IMR-90 (cell line): ENCODE measurements at regions not wholly inside any gene's neighbourhood (a gene's known extent, or its start where the extent isn't known, plus 50 kb on each side); places are given as distances from the start of the nearest gene placed in this dataset.

Experiments used
- ATAC-seq: fragments of 200-7000 bp; cut with Tn5 transposase; 2 replicates; pipeline ENCODE4 v1.9.1; 2020; ENCODE audit warnings: low read depth, mild to moderate bottlenecking, moderate library complexity
- BruUV-seq: library from RNA; stranded (reverse); fragments of 400-500 nt; replicated peaks from 2 replicates; lab custom pipeline; 2021; lab: Mats Ljungman, UMichigan
- CTCF ChIA-PET: fragments of 300-600 bp; formaldehyde crosslinking; extraction: SDS; loops from one replicate; lab custom pipeline; 2021; ENCODE audit warnings: antibody characterized with exemption; lab: Yijun Ruan, JAX
- POLR2A ChIA-PET: fragments of 300-600 bp; sonication (Branson Sonifier 250); formaldehyde crosslinking; loops from one replicate; lab custom pipeline; 2022; ENCODE audit warnings: antibody characterized with exemption; ENCODE audit not compliant: unreplicated experiment; lab: Charles Lee
- DNase-seq: peaks from one replicate; pipeline ENCODE4 v3.0.0; 2013
- H2AFZ ChIP-seq: replicated peaks from 2 replicates; pipeline ENCODE3; 2013; ENCODE audit warnings: low read length, mild to moderate bottlenecking; ENCODE audit not compliant: poor library complexity
- H2AK5ac ChIP-seq: 2 replicates; pipeline ENCODE4 v1.6.1; 2013; ENCODE audit warnings: low read depth, low read length, inconsistent platforms
- H2AK9ac ChIP-seq: replicated peaks from 2 replicates; pipeline ENCODE3; 2013; ENCODE audit warnings: mild to moderate bottlenecking, low read depth, low read length, moderate library complexity; ENCODE audit not compliant: poor library complexity
- H2BK120ac ChIP-seq: 2 replicates; pipeline ENCODE4 v1.6.1; 2013; ENCODE audit warnings: low read depth, low read length, inconsistent platforms
- H2BK15ac ChIP-seq: 3 replicates; pipeline ENCODE4 v1.6.1; 2013; ENCODE audit warnings: low read depth, low read length, inconsistent platforms
- H2BK20ac ChIP-seq: 2 replicates; pipeline ENCODE4 v1.6.1; 2013; ENCODE audit warnings: low read depth, mild to moderate bottlenecking, inconsistent platforms, low read length, moderate library complexity
- H2BK5ac ChIP-seq: 2 replicates; pipeline ENCODE4 v1.6.1; 2013; ENCODE audit warnings: mild to moderate bottlenecking, low read depth, low read length, inconsistent platforms; ENCODE audit not compliant: poor library complexity, severe bottlenecking
- H3K14ac ChIP-seq: replicated peaks from 2 replicates; pipeline ENCODE4 v1.6.1; 2013; ENCODE audit warnings: low read depth, low read length, inconsistent platforms
- H3K18ac ChIP-seq: 2 replicates; pipeline ENCODE4 v1.6.1; 2013; ENCODE audit warnings: low read depth, low read length, control low read depth
- H3K23ac ChIP-seq: 2 replicates; pipeline ENCODE4 v1.6.1; 2013; ENCODE audit warnings: low read depth, low read length, inconsistent platforms
- H3K27ac ChIP-seq: 2 replicates; pipeline ENCODE4 v1.5.1; 2013; ENCODE audit warnings: mild to moderate bottlenecking, control low read depth, low read length; ENCODE audit not compliant: insufficient read depth
- H3K27me3 ChIP-seq: 2 replicates; pipeline ENCODE4 v1.6.1; 2013; ENCODE audit warnings: low read length; ENCODE audit not compliant: control insufficient read depth, insufficient read depth
- H3K36me3 ChIP-seq: 2 replicates; pipeline ENCODE4 v1.6.1; 2013; ENCODE audit warnings: low read length, mixed read lengths; ENCODE audit not compliant: control insufficient read depth, insufficient read depth
- H3K4ac ChIP-seq: 2 replicates; pipeline ENCODE4 v1.6.1; 2013; ENCODE audit warnings: low read depth, low read length, inconsistent platforms
- H3K4me1 ChIP-seq: 2 replicates; pipeline ENCODE4 v1.6.1; 2013; ENCODE audit warnings: low read length, mixed read lengths; ENCODE audit not compliant: control insufficient read depth, insufficient read depth
- H3K4me2 ChIP-seq: 2 replicates; pipeline ENCODE4 v1.6.1; 2013; ENCODE audit warnings: low read depth, mild to moderate bottlenecking, control low read depth, low read length, moderate library complexity
- H3K4me3 ChIP-seq: 2 replicates; pipeline ENCODE4 v1.5.1; 2013; ENCODE audit warnings: low read depth, mild to moderate bottlenecking, control low read depth, low read length, moderate library complexity; ENCODE audit not compliant: insufficient read depth
- H3K56ac ChIP-seq: 2 replicates; pipeline ENCODE4 v1.6.1; 2013; ENCODE audit warnings: low read length, inconsistent platforms; ENCODE audit not compliant: insufficient read depth; ENCODE audit errors: extremely low read depth
- H3K79me1 ChIP-seq, 2 experiments: 2 replicates each; pipeline ENCODE4 v1.6.1; 2013; ENCODE audit warnings: low read length in 2 of 2, inconsistent platforms in 1 of 2, low read depth in 1 of 2
- H3K9ac ChIP-seq: 2 replicates; pipeline ENCODE4 v1.6.1; 2013; ENCODE audit warnings: low read depth, low read length, control low read depth
- H3K9me1 ChIP-seq: 2 replicates; pipeline ENCODE4 v1.6.1; 2013; ENCODE audit warnings: low read length, inconsistent platforms; ENCODE audit not compliant: insufficient read depth
- H3K9me3 ChIP-seq: 2 replicates; pipeline ENCODE4 v1.6.1; 2013; ENCODE audit warnings: low read length; ENCODE audit not compliant: control insufficient read depth, insufficient read depth
- H4K20me1 ChIP-seq: 2 replicates; pipeline ENCODE4 v1.6.1; 2013; ENCODE audit warnings: low read length, inconsistent platforms; ENCODE audit not compliant: insufficient read depth
- H4K5ac ChIP-seq: 2 replicates; pipeline ENCODE4 v1.6.1; 2013; ENCODE audit warnings: mild to moderate bottlenecking, low read depth, low read length, control low read depth
- H4K8ac ChIP-seq, 2 experiments: 2 replicates each; pipeline ENCODE4 v1.6.1; 2013; ENCODE audit warnings: low read depth in 2 of 2, low read length in 2 of 2, control low read depth in 1 of 2, inconsistent platforms in 1 of 2
- H4K91ac ChIP-seq: 2 replicates; pipeline ENCODE4 v1.6.1; 2013; ENCODE audit warnings: low read depth, low read length, inconsistent platforms; ENCODE audit not compliant: insufficient read depth
- CEBPB ChIP-seq: IDR thresholded peaks from 2 replicates; pipeline ENCODE4 v1.6.1; 2012; ENCODE audit warnings: low read depth, low read length, improper control_type of control experiment
- CTCF ChIP-seq: conservative IDR thresholded peaks from 2 replicates; pipeline ENCODE4 v1.5.1; 2012; ENCODE audit warnings: mild to moderate bottlenecking, low read depth, low read length, improper control_type of control experiment
- ELK1 ChIP-seq: fragments of 150-350 bp; IDR thresholded peaks from 2 replicates; pipeline ENCODE4 v1.6.1; 2016; ENCODE audit warnings: low read depth, mild to moderate bottlenecking, low read length, moderate library complexity, borderline replicate concordance
- MAFK ChIP-seq: IDR thresholded peaks from 2 replicates; pipeline ENCODE4 v1.6.1; 2012; ENCODE audit warnings: low read depth, low read length, improper control_type of control experiment
- MAZ ChIP-seq: IDR thresholded peaks from 2 replicates; pipeline ENCODE4 v1.6.1; 2012; ENCODE audit warnings: low read depth, mild to moderate bottlenecking, low read length, improper control_type of control experiment, moderate library complexity, borderline replicate concordance
- MXI1 ChIP-seq: IDR thresholded peaks from 2 replicates; pipeline ENCODE4 v1.6.1; 2012; ENCODE audit warnings: low read depth, mild to moderate bottlenecking, low read length, moderate library complexity, borderline replicate concordance
- NFE2L2 ChIP-seq: fragments of 150-350 bp; IDR thresholded peaks from 2 replicates; pipeline ENCODE4 v1.6.1; 2016; ENCODE audit warnings: low read depth, mild to moderate bottlenecking, low read length
- RAD21 ChIP-seq: IDR thresholded peaks from 2 replicates; pipeline ENCODE4 v1.6.1; 2012; ENCODE audit warnings: low read length, improper control_type of control experiment
- RCOR1 ChIP-seq: IDR thresholded peaks from 2 replicates; pipeline ENCODE4 v1.6.1; 2012; ENCODE audit warnings: mild to moderate bottlenecking, low read length, improper control_type of control experiment; ENCODE audit not compliant: insufficient replicate concordance
- SMC3 ChIP-seq: fragments of 150-350 bp; IDR thresholded peaks from 2 replicates; pipeline ENCODE4 v1.6.1; 2016; ENCODE audit warnings: low read depth, mild to moderate bottlenecking, antibody characterized with exemption, low read length, moderate library complexity
- WGBS, 2 experiments: methylation state at CpG; one replicate each; pipeline versions ENCODE4 v1.1.5 to v1.1.7; 2013; ENCODE audit warnings: missing lambda C conversion rate in 2 of 2; ENCODE audit not compliant: insufficient read length in 1 of 2; ENCODE audit errors: extremely low coverage in 2 of 2; 5-methylcytosine and 5-hydroxymethylcytosine counted together
- dilution Hi-C: fragments of 300-500 bp; cut with HindIII; formaldehyde crosslinking; loops from one replicate; pipeline ENCODE4 v1.14.3; 2018; ENCODE audit warnings: low sequenced_read_pairs; ENCODE audit not compliant: unreplicated experiment
- in situ Hi-C: fragments of 300-500 bp; cut with MboI; formaldehyde crosslinking; loops from 3 replicates; pipeline ENCODE4 v1.14.3; 2019; ENCODE audit warnings: low sequenced_read_pairs, inconsistent platforms, mixed read lengths
- intact Hi-C: fragments of 100-400 bp; cut with micrococcal nuclease; formaldehyde crosslinking; loops from 2 replicates; pipeline ENCODE4 v1.10.0; 2022

GRCh38 chr3:102036472-102036871, 187.2 kb downstream of the NFKBIZ start:
- no peak overlapping the region for H3K4me2 ChIP-seq
- H2BK120ac ChIP-seq, result no peak overlapping the region; the same call in 1 of the 2 replicates
- H3K23ac ChIP-seq, result no peak overlapping the region
- in situ Hi-C loops, result no loop called here
- H3K79me1 ChIP-seq, result no peaks in the 10 kb centered on the region
- H2BK20ac ChIP-seq, result no peak overlapping the region
- no CpG with 5 or more reads among the region's 1 CpG for WGBS, 2 experiments
- TF ChIP-seq ELK1, result no peak
- TF ChIP-seq MXI1, result no peak
- TF ChIP-seq CEBPB, result no peak
- no peak for TF ChIP-seq RCOR1
- TF ChIP-seq RAD21, result no peak
- no peak for TF ChIP-seq MAZ
- no peak for TF ChIP-seq NFE2L2
- no peak for TF ChIP-seq SMC3
- TF ChIP-seq CTCF, result no peak
- no peak for TF ChIP-seq MAFK
- no peak overlapping the region for H3K56ac ChIP-seq
- H4K8ac ChIP-seq, result 0 out of 4 replicates have a peak overlapping the region, but pooled peaks of 1 of the 2 experiments have one; percentile 34
- H2AK5ac ChIP-seq, result no peak overlapping the region
- no peaks in the 10 kb centered on the region for H3K9me1 ChIP-seq
- H3K4me3 ChIP-seq, result no peak overlapping the region
- H4K91ac ChIP-seq, result peak overlapping the region; percentile 13; the same call in 1 of the 2 replicates
- peak overlapping the region; percentile 83; the same call in 2 of the 3 replicates for H2BK15ac ChIP-seq
- H3K9me3 ChIP-seq, result peaks cover 2% of the 10 kb centered on the region; the same call in 1 of the 2 replicates
- no peak overlapping the region for H4K5ac ChIP-seq
- H2AFZ ChIP-seq, result no peak overlapping the region
- H3K18ac ChIP-seq, result 0 out of 2 replicates have a peak overlapping the region, but pooled peaks have one; percentile 24
- no peaks in the 10 kb centered on the region for H3K27me3 ChIP-seq
- H3K4ac ChIP-seq, result peak overlapping the region; percentile 58; the same call in 1 of the 2 replicates
- H3K14ac ChIP-seq, result no peak overlapping the region
- CTCF ChIA-PET, result no interaction called here
- DNase-seq (no peak), ATAC-seq (no peak)
- no TSS peak for BruUV-seq
- H4K20me1 ChIP-seq, result no peaks in the 10 kb centered on the region
- no peak overlapping the region for H2AK9ac ChIP-seq
- peak overlapping the region; percentile 94; the same call in 1 of the 2 replicates for H3K27ac ChIP-seq
- H3K4me1 ChIP-seq, result peaks cover 2% of the 10 kb centered on the region; the same call in 1 of the 2 replicates
- H3K36me3 ChIP-seq, result no peaks in the 10 kb centered on the region
- H2BK5ac ChIP-seq, result peak overlapping the region; percentile 84
- intact Hi-C loops, result no loop called here
- H3K9ac ChIP-seq, result no peak overlapping the region
- dilution Hi-C loops, result no loop called here
- POLR2A ChIA-PET, result no interaction called here
